ENCODE measurements at regions not wholly inside any gene's neighbourhood (a gene's known extent, or its start where the extent isn't known, plus 50 kb on each side); places are given as distances from the start of the nearest gene placed in this dataset.
"Not testable (repeated sequence)": the region's sequence is repeated elsewhere in the genome, so short reads cannot be mapped to it uniquely, and the experiment has no call there.

- peak; percentile 67 for FAIRE-seq
- DNase-seq (ENCODE audit: extremely low spot score, insufficient read length, low read depth): peak; percentile 4
Measured at GRCh38 chr16:9647981-9648701, 534.1 kb downstream of the GRIN2A start.

GRCh38 chr16:9650284-9650683 lies 531.9 kb downstream of the GRIN2A start:
- DNase-seq (ENCODE audit: extremely low spot score, insufficient read length, low read depth) (no peak), FAIRE-seq (no peak)

GRCh38 chr16:9655051-9655450 lies 527.2 kb downstream of the GRIN2A start:
- FAIRE-seq (no peak), DNase-seq (ENCODE audit: extremely low spot score, insufficient read length, low read depth) (no peak)

GRCh38 chr16:9657641-9658040 lies 524.6 kb downstream of the GRIN2A start:
- FAIRE-seq (no peak), DNase-seq (ENCODE audit: extremely low spot score, insufficient read length, low read depth) (no peak)

GRCh38 chr16:9658164-9658563 lies 524.1 kb downstream of the GRIN2A start:
- DNase-seq (ENCODE audit: extremely low spot score, insufficient read length, low read depth) (no peak), FAIRE-seq (no peak)

GRCh38 chr16:9658586-9658985 lies 523.6 kb downstream of the GRIN2A start:
- DNase-seq (ENCODE audit: extremely low spot score, insufficient read length, low read depth): no peak
- FAIRE-seq: no peak

- FAIRE-seq (no peak), DNase-seq (ENCODE audit: extremely low spot score, insufficient read length, low read depth) (no peak)
Measured at GRCh38 chr16:9660898-9661297, 521.3 kb downstream of the GRIN2A start.

- FAIRE-seq: no peak
- DNase-seq (ENCODE audit: extremely low spot score, insufficient read length, low read depth): no peak
Measured at GRCh38 chr16:9661336-9662017, 520.8 kb downstream of the GRIN2A start.

GRCh38 chr16:9663588-9663987 lies 518.6 kb downstream of the GRIN2A start:
- FAIRE-seq: no peak
- DNase-seq (ENCODE audit: extremely low spot score, insufficient read length, low read depth): no peak

- no peak for FAIRE-seq
- no peak for DNase-seq (ENCODE audit: extremely low spot score, insufficient read length, low read depth)
Measured at GRCh38 chr16:9665851-9666271, 516.4 kb downstream of the GRIN2A start.

- no peak for DNase-seq (ENCODE audit: extremely low spot score, insufficient read length, low read depth)
- no peak for FAIRE-seq
Measured at GRCh38 chr16:9666834-9667480, 515.3 kb downstream of the GRIN2A start.

- DNase-seq (ENCODE audit: extremely low spot score, insufficient read length, low read depth) (no peak), FAIRE-seq (no peak)
Measured at GRCh38 chr16:9670033-9670432, 512.2 kb downstream of the GRIN2A start.

GRCh38 chr16:9670616-9671015 lies 511.6 kb downstream of the GRIN2A start:
- not testable (repeated sequence) for DNase-seq (ENCODE audit: extremely low spot score, insufficient read length, low read depth); FAIRE-seq

- DNase-seq (ENCODE audit: extremely low spot score, insufficient read length, low read depth); FAIRE-seq: not testable (repeated sequence)
Measured at GRCh38 chr16:9676560-9677300, 505.5 kb downstream of the GRIN2A start.

GRCh38 chr16:9677301-9677653 lies 505.0 kb downstream of the GRIN2A start:
- no peak for DNase-seq (ENCODE audit: extremely low spot score, insufficient read length, low read depth)
- no peak for FAIRE-seq

GRCh38 chr16:9679213-9679767 lies 502.9 kb downstream of the GRIN2A start:
- FAIRE-seq (no peak), DNase-seq (ENCODE audit: extremely low spot score, insufficient read length, low read depth) (no peak)

- FAIRE-seq (no peak), DNase-seq (ENCODE audit: extremely low spot score, insufficient read length, low read depth) (no peak)
Measured at GRCh38 chr16:9680019-9680655, 502.1 kb downstream of the GRIN2A start.

GRCh38 chr16:9680968-9681367 lies 501.3 kb downstream of the GRIN2A start:
- no peak for DNase-seq (ENCODE audit: extremely low spot score, insufficient read length, low read depth)
- FAIRE-seq: no peak

- FAIRE-seq: no peak
Measured at GRCh38 chr16:9681508-9681907, 500.7 kb downstream of the GRIN2A start.

GRCh38 chr16:9682320-9682719 lies 499.9 kb downstream of the GRIN2A start:
- DNase-seq (ENCODE audit: extremely low spot score, insufficient read length, low read depth) (no peak), FAIRE-seq (no peak)

More at GRCh38 chr16:9681508-9681907, 500.7 kb downstream of the GRIN2A start:
- DNase-seq (ENCODE audit: extremely low spot score, insufficient read length, low read depth): no peak

Data from GM18507 (cell line).